Epithelial cell of esophagus (primary cell): ENCODE measurements at regions not wholly inside any gene's neighbourhood (a gene's known extent, or its start where the extent isn't known, plus 50 kb on each side); places are given as distances from the start of the nearest gene placed in this dataset.

ENCODE experiments used
- DNase-seq: peaks from one replicate; pipeline ENCODE4 v3.0.0; 2010; ENCODE audit warnings: low read depth
- H3K4me3 ChIP-seq: 2 replicates; pipeline ENCODE4 v1.5.1; 2011; ENCODE audit warnings: mild to moderate bottlenecking, low read length, control low read depth
- TF ChIP-seq, protein P1 (sequence below): IDR thresholded peaks from 2 replicates; pipeline ENCODE4 v1.5.1; 2011; ENCODE audit warnings: low read depth, mild to moderate bottlenecking, low read length, control low read depth, inconsistent platforms; ENCODE audit not compliant: insufficient read depth; ENCODE audit errors: missing control alignments

DNA sequence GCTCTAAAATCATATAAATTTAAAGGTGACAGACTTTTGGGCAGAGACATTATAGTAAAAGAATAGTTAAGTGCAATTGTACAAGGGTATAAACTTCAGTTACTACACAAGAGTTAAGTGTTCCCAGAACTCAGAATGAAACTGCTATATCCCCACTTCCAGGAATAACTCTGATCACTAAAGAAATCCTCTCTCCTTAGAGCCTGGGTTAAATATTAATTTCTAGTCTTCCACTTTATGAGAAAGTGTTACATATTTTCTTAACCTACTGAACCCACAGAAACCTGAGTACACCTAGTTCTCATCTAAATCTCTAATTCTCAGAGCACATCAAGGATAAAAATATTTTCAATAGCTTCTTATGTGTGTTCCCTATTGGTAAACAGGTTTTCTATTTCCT lies 99.1 kb upstream of the USP38 start:
- TF ChIP-seq, protein P1, sequence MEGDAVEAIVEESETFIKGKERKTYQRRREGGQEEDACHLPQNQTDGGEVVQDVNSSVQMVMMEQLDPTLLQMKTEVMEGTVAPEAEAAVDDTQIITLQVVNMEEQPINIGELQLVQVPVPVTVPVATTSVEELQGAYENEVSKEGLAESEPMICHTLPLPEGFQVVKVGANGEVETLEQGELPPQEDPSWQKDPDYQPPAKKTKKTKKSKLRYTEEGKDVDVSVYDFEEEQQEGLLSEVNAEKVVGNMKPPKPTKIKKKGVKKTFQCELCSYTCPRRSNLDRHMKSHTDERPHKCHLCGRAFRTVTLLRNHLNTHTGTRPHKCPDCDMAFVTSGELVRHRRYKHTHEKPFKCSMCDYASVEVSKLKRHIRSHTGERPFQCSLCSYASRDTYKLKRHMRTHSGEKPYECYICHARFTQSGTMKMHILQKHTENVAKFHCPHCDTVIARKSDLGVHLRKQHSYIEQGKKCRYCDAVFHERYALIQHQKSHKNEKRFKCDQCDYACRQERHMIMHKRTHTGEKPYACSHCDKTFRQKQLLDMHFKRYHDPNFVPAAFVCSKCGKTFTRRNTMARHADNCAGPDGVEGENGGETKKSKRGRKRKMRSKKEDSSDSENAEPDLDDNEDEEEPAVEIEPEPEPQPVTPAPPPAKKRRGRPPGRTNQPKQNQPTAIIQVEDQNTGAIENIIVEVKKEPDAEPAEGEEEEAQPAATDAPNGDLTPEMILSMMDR: no peak
- DNase-seq: no peak
- H3K4me3 ChIP-seq: no peak overlapping the region

DNA sequence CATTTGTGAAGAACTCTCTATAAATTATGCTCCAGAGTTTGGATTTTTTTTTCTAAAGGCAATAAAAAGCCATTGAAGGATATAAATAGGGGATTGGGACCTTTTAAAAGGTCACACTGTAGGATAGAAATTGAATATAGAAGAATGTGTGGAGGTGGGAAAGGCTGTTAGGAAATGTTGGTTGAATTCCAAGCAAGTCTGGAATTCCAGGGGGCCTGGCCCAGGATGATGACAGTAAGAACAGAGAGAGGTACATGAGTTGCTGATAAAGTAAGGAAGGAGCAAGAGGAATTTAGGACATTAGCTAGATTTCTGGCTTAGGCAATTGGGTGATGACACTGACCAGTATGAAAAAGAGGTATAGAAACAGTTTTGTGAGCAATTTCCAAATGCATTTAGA lies 95.4 kb upstream of the USP38 start:
- DNase-seq: no peak
- no peak overlapping the region for H3K4me3 ChIP-seq
- TF ChIP-seq, protein P1: no peak

DNA sequence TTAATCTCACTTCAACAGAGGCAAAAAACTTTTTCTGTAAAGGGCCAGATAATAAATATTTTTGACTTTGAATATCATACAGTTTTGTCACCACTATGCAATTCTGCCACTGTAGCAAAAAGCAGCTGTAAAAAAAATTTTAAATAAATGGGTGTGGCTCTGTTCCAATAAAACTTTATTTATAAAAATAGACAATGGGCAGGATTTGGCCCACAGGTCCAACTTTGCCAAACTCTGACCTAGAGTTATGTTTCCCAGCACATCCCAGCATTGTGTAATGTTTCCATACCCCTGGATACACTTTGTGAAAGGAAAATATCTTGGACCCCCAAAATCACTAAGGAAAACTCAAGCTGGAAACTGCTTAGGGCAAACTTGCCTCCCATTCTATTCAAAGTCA lies 94.9 kb upstream of the USP38 start:
- no peak overlapping the region for H3K4me3 ChIP-seq
- no peak for DNase-seq
- TF ChIP-seq, protein P1: no peak

DNA sequence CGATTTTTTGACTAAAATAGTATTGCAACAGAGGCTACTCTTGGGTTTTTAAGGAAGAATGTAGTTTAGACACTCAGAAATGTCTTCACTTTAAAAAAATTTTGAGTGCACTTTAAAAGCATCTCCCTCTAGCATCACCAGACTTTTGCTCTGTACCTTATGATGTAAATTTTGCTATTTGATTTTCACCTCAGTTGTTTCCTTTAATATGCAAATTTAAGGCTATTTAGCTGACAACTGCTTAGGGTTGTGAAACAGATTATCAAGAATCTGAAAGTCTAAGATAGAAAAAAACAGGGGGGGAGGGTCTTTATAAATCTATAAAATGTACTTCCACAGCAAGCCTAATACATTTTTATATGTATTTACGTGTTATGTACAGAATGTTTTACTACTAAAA lies 92.9 kb upstream of the USP38 start:
- TF ChIP-seq, protein P1: no peak
- DNase-seq: no peak
- no peak overlapping the region for H3K4me3 ChIP-seq

DNA sequence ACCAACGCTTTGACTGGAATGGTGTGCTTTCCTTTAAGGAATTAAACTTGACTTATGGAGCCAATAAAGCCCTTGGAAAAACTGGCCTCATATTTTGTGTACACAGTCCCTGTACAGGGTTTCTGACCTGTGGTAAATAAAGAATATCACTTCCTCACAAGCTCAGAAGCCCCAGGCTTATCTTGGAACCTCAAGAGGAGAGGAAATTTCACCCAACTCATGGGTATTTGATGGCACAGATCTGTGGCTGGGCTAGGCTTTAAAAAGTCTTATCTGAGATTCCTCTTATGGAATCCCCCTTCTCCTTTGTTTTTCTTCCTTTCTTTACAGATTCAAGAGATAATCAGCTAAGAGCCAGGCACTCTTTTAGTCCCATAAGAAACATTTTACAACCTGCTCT lies 89.3 kb upstream of the USP38 start:
- TF ChIP-seq, protein P1: no peak
- H3K4me3 ChIP-seq: no peak overlapping the region
- no peak for DNase-seq

DNA sequence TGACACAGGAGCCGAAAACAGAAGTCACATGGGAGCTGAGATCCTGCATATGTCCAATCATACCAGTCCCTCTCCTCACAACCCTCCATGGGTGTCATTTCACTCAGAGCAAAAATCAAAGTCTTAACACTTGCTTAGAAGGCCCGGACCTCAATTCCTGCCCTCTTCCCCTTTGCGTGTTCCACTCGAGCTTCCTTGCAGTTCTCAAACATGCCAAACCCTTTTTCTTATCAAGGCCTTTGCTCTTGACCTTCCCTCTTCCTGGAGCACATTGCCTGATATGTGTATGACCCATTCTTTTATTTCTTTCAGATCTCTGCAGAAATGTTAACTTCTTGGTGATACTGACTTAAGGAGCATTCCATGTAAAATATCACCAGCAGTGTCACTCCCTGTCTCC lies 87.0 kb upstream of the USP38 start:
- TF ChIP-seq, protein P1: no peak
- no peak for DNase-seq
- no peak overlapping the region for H3K4me3 ChIP-seq

DNA sequence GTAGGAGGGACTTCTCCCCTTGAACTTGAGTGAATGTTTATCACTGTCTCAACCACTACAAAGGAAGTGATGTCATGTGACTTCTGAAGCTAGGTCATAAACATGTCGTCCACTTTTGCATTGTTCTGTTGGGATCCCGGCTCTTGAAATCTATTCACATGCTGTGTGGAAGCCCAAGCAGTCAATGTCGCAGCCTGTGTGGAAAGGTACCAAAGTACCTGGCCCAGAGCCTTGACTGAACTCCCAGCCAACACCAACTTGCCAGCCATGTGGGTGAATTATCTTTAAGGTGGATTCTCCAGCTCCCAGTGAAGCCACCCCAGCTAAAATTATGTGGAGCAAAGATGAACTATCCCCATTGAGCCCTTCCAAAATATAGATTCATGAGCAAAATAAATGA lies 85.0 kb upstream of the USP38 start:
- TF ChIP-seq, protein P1: no peak
- no peak for DNase-seq
- H3K4me3 ChIP-seq: no peak overlapping the region
